ENCODE measurements at regions not wholly inside any gene's neighbourhood (a gene's known extent, or its start where the extent isn't known, plus 50 kb on each side); places are given as distances from the start of the nearest gene placed in this dataset.

DNA sequence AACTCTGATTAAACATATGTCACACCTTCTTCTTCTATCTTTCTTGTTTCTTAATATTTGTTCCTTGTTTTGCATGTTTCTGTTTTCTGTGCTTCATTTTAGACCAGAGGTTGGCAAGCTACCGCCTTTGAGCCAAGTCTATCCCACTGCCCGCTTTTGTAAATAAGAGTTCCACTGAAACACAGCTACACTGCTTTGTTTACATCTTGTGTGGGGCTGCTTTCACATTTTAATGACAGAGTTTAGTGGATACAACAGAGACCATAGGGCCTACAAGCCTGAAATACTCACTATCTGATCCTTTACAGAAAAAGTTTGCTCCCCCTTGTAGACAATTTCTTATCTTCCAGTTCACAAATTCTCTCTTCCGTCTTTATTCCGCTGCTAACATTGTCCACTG, 109.4 kb upstream of the SPACA1 start:
- Histone ChIP-seq H3K9me3 (ENCODE audit: control insufficient read depth, low read length) (no peaks in the 10 kb centered on the region), H3K27ac (ENCODE audit: low read depth, low read length, severe bottlenecking) (no peak overlapping the region), H3K4me3 (ENCODE audit: extremely low read depth, insufficient read depth, low read length, poor library complexity, severe bottlenecking) (no peak overlapping the region), H3K36me3 (ENCODE audit: control insufficient read depth, insufficient read depth, low read length) (no peaks in the 10 kb centered on the region), H3K4me1 (ENCODE audit: control insufficient read depth, insufficient read depth, low read length, poor library complexity, severe bottlenecking) (peaks cover 13% of the 10 kb centered on the region)
- 80% methylated on average over 1 of the region's 4 CpGs; no CpG with 5 or more reads in 1 of the 2 experiments for WGBS, 2 experiments (ENCODE audit: insufficient coverage in 2 of 2)

DNA sequence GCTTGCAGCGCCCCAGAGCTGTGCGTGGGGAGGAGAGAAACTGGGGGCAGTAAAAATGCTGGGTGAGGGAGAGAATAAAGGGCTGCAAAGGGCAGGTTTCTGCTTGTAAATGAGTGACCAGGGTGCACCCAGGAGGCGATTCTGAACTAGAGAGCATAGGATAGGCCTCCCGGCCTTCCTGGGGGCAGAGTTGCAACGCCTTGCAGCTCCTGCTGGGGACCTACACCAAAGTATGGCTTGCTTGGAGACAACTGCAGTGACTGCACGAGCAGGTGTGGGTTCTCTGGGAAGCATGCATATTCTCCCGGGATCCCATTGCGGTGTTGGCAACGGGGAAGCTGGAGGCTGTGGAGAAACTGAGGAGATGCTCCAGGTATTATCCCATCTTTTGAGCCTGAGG, 111.6 kb upstream of the SPACA1 start:
- no peaks in the 10 kb centered on the region for H3K9me3 ChIP-seq (ENCODE audit: control insufficient read depth, low read length)
- H3K4me1 ChIP-seq (ENCODE audit: control insufficient read depth, insufficient read depth, low read length, poor library complexity, severe bottlenecking), result peaks cover 3% of the 10 kb centered on the region
- 83 to 96% methylated on average over 7 to 9 of the region's 9 CpGs for WGBS, 2 experiments (ENCODE audit: insufficient coverage in 2 of 2)
- H3K4me3 ChIP-seq (ENCODE audit: extremely low read depth, insufficient read depth, low read length, poor library complexity, severe bottlenecking), result no peak overlapping the region
- no peak overlapping the region for H3K27ac ChIP-seq (ENCODE audit: low read depth, low read length, severe bottlenecking)
- no peaks in the 10 kb centered on the region for H3K36me3 ChIP-seq (ENCODE audit: control insufficient read depth, insufficient read depth, low read length)

DNA sequence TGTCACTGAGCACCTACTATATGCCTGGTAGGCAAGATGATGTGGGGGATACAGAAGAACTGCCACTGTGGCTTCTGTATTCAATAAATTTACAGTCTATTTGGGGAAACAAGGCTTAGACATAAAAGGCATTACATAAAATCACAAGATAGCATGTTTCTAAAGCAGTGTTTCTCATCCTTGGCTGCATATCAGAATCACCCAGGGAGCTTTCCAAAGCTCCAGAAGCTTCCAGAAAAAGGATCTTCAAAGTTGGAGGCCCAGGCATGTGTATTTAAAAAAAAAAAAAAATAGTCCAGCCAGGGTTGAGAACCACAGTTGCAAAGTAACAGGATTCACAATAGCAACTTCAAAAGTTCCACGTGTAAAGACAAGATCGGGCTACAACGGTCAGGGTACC, 112.4 kb upstream of the SPACA1 start:
- Histone ChIP-seq H3K4me1 (ENCODE audit: control insufficient read depth, insufficient read depth, low read length, poor library complexity, severe bottlenecking) (peaks cover under 1% of the 10 kb centered on the region), H3K36me3 (ENCODE audit: control insufficient read depth, insufficient read depth, low read length) (no peaks in the 10 kb centered on the region), H3K4me3 (ENCODE audit: extremely low read depth, insufficient read depth, low read length, poor library complexity, severe bottlenecking) (no peak overlapping the region), H3K27ac (ENCODE audit: low read depth, low read length, severe bottlenecking) (no peak overlapping the region), H3K9me3 (ENCODE audit: control insufficient read depth, low read length) (no peaks in the 10 kb centered on the region)
- 94 to 100% methylated on average over 3 of the region's 3 CpGs for WGBS, 2 experiments (ENCODE audit: insufficient coverage in 2 of 2)

DNA sequence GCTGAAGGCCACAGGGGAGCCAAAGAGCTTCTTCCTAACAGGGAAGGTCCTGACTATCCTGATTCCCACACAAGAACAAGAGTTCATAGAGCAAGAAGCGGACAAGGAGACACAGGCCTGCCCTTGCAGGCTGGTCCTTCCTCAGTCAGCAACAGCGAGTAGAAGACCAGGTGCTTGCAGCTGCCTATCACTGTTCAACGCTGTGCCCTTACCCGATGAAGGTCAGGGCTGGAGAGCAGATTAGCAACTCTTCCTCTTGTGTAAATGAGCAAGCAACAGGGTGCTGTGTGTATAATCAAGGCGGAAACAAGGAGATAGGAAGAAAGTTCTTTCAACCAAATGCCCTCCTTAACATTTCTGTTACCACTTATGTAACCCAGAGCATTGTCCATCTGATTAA, 115.3 kb upstream of the SPACA1 start:
- no peaks in the 10 kb centered on the region for H3K9me3 ChIP-seq (ENCODE audit: control insufficient read depth, low read length)
- H3K36me3 ChIP-seq (ENCODE audit: control insufficient read depth, insufficient read depth, low read length), result no peaks in the 10 kb centered on the region
- H3K27ac ChIP-seq (ENCODE audit: low read depth, low read length, severe bottlenecking), result no peak overlapping the region
- no peak overlapping the region for H3K4me3 ChIP-seq (ENCODE audit: extremely low read depth, insufficient read depth, low read length, poor library complexity, severe bottlenecking)
- 39 to 44% methylated on average over 4 of the region's 5 CpGs for WGBS, 2 experiments (ENCODE audit: insufficient coverage in 2 of 2)
- peaks cover 3% of the 10 kb centered on the region for H3K4me1 ChIP-seq (ENCODE audit: control insufficient read depth, insufficient read depth, low read length, poor library complexity, severe bottlenecking)

DNA sequence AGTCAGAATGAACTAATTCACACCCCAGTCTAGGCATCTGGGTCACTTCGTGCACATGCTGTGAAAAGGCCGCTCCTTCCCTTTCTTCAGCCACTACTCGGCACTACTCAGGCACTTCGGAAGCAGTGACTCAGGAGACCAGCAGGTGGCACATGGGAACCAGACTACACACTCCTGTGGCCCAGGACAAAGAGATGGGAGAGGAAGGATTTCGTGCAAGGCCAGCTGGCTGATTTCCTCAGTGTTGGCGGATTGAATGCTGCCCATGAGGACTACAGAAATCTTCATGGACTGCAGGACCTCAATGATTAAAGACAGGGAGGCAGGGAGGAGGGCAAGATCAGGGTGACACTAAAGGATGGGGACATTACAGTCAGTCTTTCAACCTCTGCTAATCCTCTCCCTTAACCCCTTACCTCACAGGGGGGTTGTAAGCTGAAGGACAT, 117.8 kb upstream of the SPACA1 start:
- Histone ChIP-seq H3K9me3 (ENCODE audit: control insufficient read depth, low read length) (no peaks in the 10 kb centered on the region), H3K4me1 (ENCODE audit: control insufficient read depth, insufficient read depth, low read length, poor library complexity, severe bottlenecking) (peaks cover 3% of the 10 kb centered on the region), H3K27ac (ENCODE audit: low read depth, low read length, severe bottlenecking) (no peak overlapping the region), H3K4me3 (ENCODE audit: extremely low read depth, insufficient read depth, low read length, poor library complexity, severe bottlenecking) (no peak overlapping the region), H3K36me3 (ENCODE audit: control insufficient read depth, insufficient read depth, low read length) (no peaks in the 10 kb centered on the region)
- WGBS, 2 experiments (ENCODE audit: insufficient coverage in 2 of 2), result 22 to 39% methylated on average over 2 to 5 of the region's 6 CpGs

DNA sequence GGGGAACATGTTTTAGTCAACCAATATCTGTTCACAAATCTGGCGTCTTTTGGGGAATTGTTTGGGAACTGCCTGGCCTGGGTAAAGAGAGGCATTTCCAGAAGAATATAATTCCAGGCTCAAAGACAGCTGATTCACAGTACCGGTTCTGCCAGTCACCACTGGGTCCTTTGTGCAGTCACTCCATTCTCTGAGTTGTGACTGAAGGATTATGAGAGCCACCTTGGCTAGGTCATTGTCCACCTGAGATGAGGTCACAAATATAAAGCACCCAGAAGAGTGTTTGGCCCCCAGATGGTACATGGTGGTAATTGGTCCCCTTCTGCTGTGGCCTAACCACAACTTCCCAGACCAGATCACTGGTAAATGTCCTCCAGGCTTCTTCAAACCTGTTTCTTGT, 121.0 kb upstream of the SPACA1 start:
- no peaks in the 10 kb centered on the region for H3K9me3 ChIP-seq (ENCODE audit: control insufficient read depth, low read length)
- peaks cover 3% of the 10 kb centered on the region for H3K4me1 ChIP-seq (ENCODE audit: control insufficient read depth, insufficient read depth, low read length, poor library complexity, severe bottlenecking)
- no peak overlapping the region for H3K4me3 ChIP-seq (ENCODE audit: extremely low read depth, insufficient read depth, low read length, poor library complexity, severe bottlenecking)
- H3K36me3 ChIP-seq (ENCODE audit: control insufficient read depth, insufficient read depth, low read length), result no peaks in the 10 kb centered on the region
- WGBS, 2 experiments (ENCODE audit: insufficient coverage in 2 of 2), result 92 to 93% methylated on average over 2 of the region's 2 CpGs
- H3K27ac ChIP-seq (ENCODE audit: low read depth, low read length, severe bottlenecking), result no peak overlapping the region

DNA sequence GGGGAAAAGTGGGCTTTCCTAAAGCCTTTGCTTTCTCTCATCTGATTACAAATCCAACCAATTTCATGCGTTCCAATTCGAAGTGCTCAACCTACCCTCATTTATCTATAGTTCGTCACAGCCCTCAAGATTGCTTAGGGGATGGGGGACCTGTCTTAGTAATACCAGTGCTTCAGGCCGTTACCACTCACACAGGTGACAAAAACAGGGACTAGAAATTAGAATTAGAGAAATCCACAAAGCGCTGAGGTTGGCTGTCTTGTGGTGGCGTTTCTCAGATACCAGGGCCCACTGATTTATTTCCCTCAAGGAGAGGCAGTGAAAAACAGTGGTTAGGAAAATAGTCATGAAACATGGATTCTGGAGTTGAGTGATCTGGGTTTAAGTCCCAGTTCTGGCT, 121.6 kb upstream of the SPACA1 start:
- Histone ChIP-seq H3K4me3 (ENCODE audit: extremely low read depth, insufficient read depth, low read length, poor library complexity, severe bottlenecking) (no peak overlapping the region), H3K27ac (ENCODE audit: low read depth, low read length, severe bottlenecking) (no peak overlapping the region), H3K9me3 (ENCODE audit: control insufficient read depth, low read length) (no peaks in the 10 kb centered on the region), H3K36me3 (ENCODE audit: control insufficient read depth, insufficient read depth, low read length) (no peaks in the 10 kb centered on the region), H3K4me1 (ENCODE audit: control insufficient read depth, insufficient read depth, low read length, poor library complexity, severe bottlenecking) (peaks cover 3% of the 10 kb centered on the region)
- WGBS, 2 experiments (ENCODE audit: insufficient coverage in 2 of 2), result 89 to 90% methylated on average over 4 to 5 of the region's 6 CpGs

DNA sequence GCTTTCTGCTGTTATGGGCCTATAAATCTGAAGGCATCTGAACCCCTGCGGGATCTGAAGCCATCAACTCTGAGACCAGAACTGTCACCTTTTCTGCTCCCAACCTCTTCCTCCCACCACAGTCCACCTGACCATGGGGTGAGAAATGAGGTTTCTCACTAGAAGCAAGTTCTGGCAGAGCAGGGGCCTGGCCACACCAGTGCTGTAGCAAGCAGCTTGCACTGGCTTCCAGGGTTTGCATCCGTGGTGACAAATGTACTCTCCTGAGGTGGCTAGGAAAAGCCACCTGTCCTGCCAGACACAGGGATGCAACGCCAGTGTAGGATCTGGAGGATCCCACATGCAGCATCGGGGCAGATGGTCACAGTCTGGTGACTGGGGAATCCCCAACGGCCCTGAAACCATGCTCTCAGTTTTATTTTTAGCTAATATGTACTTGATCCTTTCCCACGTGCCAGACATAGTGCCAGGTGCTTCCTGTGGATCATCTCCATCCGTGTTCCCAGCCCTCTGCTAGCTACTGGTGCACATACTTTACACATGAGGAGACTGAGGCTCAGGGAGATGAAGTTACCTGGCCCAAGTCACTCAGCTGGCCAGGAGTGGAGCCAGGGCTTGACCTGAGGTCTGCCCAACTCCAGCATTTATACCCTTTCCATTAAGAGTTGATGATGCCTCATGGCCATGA, 122.1 kb upstream of the SPACA1 start:
- WGBS, 2 experiments (ENCODE audit: insufficient coverage in 2 of 2), result 69 to 81% methylated on average over 6 of the region's 7 CpGs
- Histone ChIP-seq H3K4me1 (ENCODE audit: control insufficient read depth, insufficient read depth, low read length, poor library complexity, severe bottlenecking) (peaks cover 3% of the 10 kb centered on the region), H3K27ac (ENCODE audit: low read depth, low read length, severe bottlenecking) (no peak overlapping the region), H3K4me3 (ENCODE audit: extremely low read depth, insufficient read depth, low read length, poor library complexity, severe bottlenecking) (no peak overlapping the region), H3K36me3 (ENCODE audit: control insufficient read depth, insufficient read depth, low read length) (no peaks in the 10 kb centered on the region), H3K9me3 (ENCODE audit: control insufficient read depth, low read length) (no peaks in the 10 kb centered on the region)

DNA sequence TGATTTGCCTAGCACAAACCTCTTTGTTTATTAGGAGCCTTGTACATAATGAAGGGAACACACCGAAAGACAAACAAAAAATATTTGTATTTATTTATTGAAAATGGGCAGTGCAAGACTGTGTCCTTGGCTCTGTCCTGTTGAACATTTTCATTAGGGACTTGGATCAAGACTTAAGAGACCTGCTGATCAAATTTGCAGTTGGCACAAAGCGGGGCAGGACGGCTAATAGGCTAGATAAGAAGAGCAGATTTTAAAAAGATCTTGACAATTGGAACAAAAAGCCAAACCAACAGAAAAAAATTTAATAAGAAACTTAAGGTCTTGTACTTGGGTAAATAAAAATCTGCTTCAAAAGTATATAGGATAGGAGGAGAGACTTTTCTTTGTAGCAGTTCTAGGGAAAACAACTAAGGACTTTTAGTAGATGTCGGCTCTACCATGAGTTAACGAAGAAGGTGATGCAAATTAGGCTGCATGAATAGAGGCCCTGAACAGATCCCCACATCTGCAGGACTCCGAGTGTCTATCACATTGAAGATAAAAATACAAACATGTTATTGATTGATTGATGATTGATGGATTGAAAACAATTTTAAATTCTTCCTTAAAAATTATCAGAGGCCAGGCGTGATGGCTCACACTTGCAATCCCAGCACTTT, 124.1 kb upstream of the SPACA1 start:
- Histone ChIP-seq H3K36me3 (ENCODE audit: control insufficient read depth, insufficient read depth, low read length) (no peaks in the 10 kb centered on the region), H3K9me3 (ENCODE audit: control insufficient read depth, low read length) (no peaks in the 10 kb centered on the region), H3K4me1 (ENCODE audit: control insufficient read depth, insufficient read depth, low read length, poor library complexity, severe bottlenecking) (no peaks in the 10 kb centered on the region), H3K27ac (ENCODE audit: low read depth, low read length, severe bottlenecking) (no peak overlapping the region), H3K4me3 (ENCODE audit: extremely low read depth, insufficient read depth, low read length, poor library complexity, severe bottlenecking) (no peak overlapping the region)
- 80 to 87% methylated on average over 1 to 2 of the region's 7 CpGs for WGBS, 2 experiments (ENCODE audit: insufficient coverage in 2 of 2)

DNA sequence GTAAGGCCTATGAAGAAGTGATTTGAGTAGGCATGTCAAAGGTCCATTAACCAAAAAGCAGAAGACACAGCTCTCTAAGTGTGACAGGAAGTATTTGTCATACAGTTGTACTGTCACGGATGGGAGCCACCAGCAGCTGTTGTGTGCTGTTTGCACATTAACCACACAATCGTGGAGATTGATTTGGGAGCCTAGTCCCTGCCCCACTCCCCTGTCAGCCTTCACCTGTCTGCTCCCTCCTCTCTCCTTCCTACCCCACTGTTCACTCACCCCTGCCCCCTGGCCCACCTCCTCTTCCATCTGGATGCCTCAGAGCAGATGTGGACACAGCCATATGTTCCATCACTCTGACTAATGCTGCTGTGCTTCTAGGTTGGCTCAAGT, 124.7 kb upstream of the SPACA1 start:
- H3K27ac ChIP-seq (ENCODE audit: low read depth, low read length, severe bottlenecking), result no peak overlapping the region

More for the DNA sequence above, 124.7 kb upstream of the SPACA1 start:
- H3K36me3 ChIP-seq (ENCODE audit: control insufficient read depth, insufficient read depth, low read length), result no peaks in the 10 kb centered on the region
- no peak overlapping the region for H3K4me3 ChIP-seq (ENCODE audit: extremely low read depth, insufficient read depth, low read length, poor library complexity, severe bottlenecking)
- H3K9me3 ChIP-seq (ENCODE audit: control insufficient read depth, low read length), result no peaks in the 10 kb centered on the region
- H3K4me1 ChIP-seq (ENCODE audit: control insufficient read depth, insufficient read depth, low read length, poor library complexity, severe bottlenecking), result no peaks in the 10 kb centered on the region
- WGBS, 2 experiments (ENCODE audit: insufficient coverage in 2 of 2), result 80 to 94% methylated on average over 1 to 2 of the region's 2 CpGs

Data from mesodermal cell (in vitro differentiated cells).